Smooth muscle cell (in vitro differentiated cells): ENCODE measurements at regions not wholly inside any gene's neighbourhood (a gene's known extent, or its start where the extent isn't known, plus 50 kb on each side); places are given as distances from the start of the nearest gene placed in this dataset.

Experiments
- DNase-seq: peaks from one replicate; lab custom pipeline; 2025; ENCODE audit not compliant: unreplicated experiment; lab: John Stamatoyannopoulos, UW
- H2AFZ ChIP-seq: fragments of 200-600 bp; sonication (generic); 2 replicates; pipeline ENCODE4 v1.6.0; 2016; ENCODE audit warnings: antibody characterized with exemption, low read depth, mild to moderate bottlenecking
- H3F3A ChIP-seq: fragments of 200-600 bp; sonication (generic); 2 replicates; pipeline ENCODE4 v1.6.0; 2017; ENCODE audit warnings: antibody characterized with exemption, low read depth
- H3K27ac ChIP-seq: fragments of 200-600 bp; sonication (generic); 2 replicates; pipeline ENCODE4 v1.5.1; 2016; ENCODE audit warnings: low read depth, mild to moderate bottlenecking
- H3K27me3 ChIP-seq: fragments of 200-600 bp; sonication (generic); 2 replicates; pipeline ENCODE4 v1.6.1; 2016; ENCODE audit warnings: low read depth, mild to moderate bottlenecking
- H3K36me3 ChIP-seq: fragments of 200-600 bp; sonication (generic); 2 replicates; pipeline ENCODE4 v1.5.1; 2016; ENCODE audit warnings: low read depth
- H3K4me1 ChIP-seq: fragments of 200-600 bp; sonication (generic); 2 replicates; pipeline ENCODE4 v1.5.1; 2016; ENCODE audit warnings: low read depth
- H3K4me2 ChIP-seq: fragments of 200-600 bp; sonication (generic); 2 replicates; pipeline ENCODE4 v1.6.0; 2016; ENCODE audit warnings: mild to moderate bottlenecking
- H3K4me3 ChIP-seq: fragments of 200-600 bp; sonication (generic); 2 replicates; pipeline ENCODE4 v1.5.1; 2016; ENCODE audit warnings: mild to moderate bottlenecking
- H3K79me2 ChIP-seq: fragments of 200-600 bp; sonication (generic); 2 replicates; pipeline ENCODE4 v1.6.0; 2016; ENCODE audit warnings: low read depth, mild to moderate bottlenecking
- H3K9ac ChIP-seq: fragments of 200-600 bp; sonication (generic); 2 replicates; pipeline ENCODE4 v1.6.0; 2016; ENCODE audit warnings: low read depth
- H3K9me3 ChIP-seq: fragments of 200-600 bp; sonication (generic); replicated peaks from 2 replicates; pipeline ENCODE4 v1.5.1; 2016; ENCODE audit warnings: low read depth
- H4K20me1 ChIP-seq: fragments of 200-600 bp; sonication (generic); 2 replicates; pipeline ENCODE4 v1.6.0; 2016; ENCODE audit warnings: low read depth
- WGBS: methylation state at CpG from one replicate; pipeline ENCODE4 v1.1.7; 2016; ENCODE audit warnings: low lambda C conversion rate; 5-methylcytosine and 5-hydroxymethylcytosine counted together
- TF ChIP-seq, protein P1 (sequence below): fragments of 200-600 bp; sonication (generic); IDR thresholded peaks from 2 replicates; pipeline ENCODE4 v1.5.1; 2017; ENCODE audit warnings: borderline replicate concordance, mild to moderate bottlenecking, antibody characterized with exemption; ENCODE audit not compliant: insufficient read depth, poor library complexity, severe bottlenecking

DNA sequence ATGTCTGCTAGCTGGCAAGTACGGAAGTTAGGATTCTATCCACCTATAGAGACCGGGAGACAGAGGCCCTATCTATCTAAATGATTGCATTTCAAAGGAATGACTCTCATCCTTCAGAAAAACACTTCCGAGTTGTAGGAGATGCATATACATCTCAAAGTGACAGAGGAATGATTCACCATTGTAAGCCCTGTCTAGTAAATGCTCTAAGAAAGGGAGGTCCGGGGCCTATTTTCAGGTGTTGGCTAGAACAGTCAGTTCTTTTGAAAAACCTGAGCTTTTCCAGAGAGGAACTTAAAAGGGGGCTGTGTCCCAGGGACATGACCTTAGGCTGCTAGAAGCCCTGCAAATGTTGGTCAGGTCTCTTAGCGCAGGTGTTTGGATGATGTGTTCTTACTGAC, 262.9 kb upstream of the IL1RAPL1 start:
- Histone ChIP-seq H4K20me1 (no peaks in the 10 kb centered on the region), H3K9me3 (peaks cover 3% of the 10 kb centered on the region), H3K9ac (no peak overlapping the region), H3F3A (no peaks in the 10 kb centered on the region), H3K4me3 (no peak overlapping the region), H2AFZ (no peak overlapping the region), H3K27ac (no peak overlapping the region), H3K79me2 (no peaks in the 10 kb centered on the region), H3K27me3 (no peaks in the 10 kb centered on the region), H3K36me3 (no peaks in the 10 kb centered on the region), H3K4me2 (no peak overlapping the region), H3K4me1 (no peaks in the 10 kb centered on the region)
- 26% methylated on average over 5 of the region's 5 CpGs for WGBS
- no peak for DNase-seq
- TF ChIP-seq, protein P1, sequence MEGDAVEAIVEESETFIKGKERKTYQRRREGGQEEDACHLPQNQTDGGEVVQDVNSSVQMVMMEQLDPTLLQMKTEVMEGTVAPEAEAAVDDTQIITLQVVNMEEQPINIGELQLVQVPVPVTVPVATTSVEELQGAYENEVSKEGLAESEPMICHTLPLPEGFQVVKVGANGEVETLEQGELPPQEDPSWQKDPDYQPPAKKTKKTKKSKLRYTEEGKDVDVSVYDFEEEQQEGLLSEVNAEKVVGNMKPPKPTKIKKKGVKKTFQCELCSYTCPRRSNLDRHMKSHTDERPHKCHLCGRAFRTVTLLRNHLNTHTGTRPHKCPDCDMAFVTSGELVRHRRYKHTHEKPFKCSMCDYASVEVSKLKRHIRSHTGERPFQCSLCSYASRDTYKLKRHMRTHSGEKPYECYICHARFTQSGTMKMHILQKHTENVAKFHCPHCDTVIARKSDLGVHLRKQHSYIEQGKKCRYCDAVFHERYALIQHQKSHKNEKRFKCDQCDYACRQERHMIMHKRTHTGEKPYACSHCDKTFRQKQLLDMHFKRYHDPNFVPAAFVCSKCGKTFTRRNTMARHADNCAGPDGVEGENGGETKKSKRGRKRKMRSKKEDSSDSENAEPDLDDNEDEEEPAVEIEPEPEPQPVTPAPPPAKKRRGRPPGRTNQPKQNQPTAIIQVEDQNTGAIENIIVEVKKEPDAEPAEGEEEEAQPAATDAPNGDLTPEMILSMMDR, result no peak

DNA sequence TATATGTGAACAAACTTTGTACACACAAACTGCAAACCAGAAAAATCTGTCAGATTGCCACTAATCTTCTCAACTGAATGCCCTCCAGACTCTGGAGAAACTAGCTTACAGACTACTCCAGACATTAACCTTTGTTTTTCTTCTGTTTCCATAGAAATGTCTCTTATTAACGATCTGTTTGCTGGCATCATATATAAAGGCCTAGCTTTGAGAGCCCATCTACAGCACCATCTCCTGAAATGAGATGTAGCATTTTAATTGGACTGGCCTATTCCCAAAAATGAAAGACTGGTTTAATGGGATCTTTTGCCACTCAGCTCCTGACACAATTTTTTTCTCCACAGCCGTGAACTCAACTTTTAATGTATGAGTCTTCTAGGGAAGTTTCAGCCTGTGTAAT, 266.0 kb upstream of the IL1RAPL1 start:
- no peaks in the 10 kb centered on the region for H3K36me3 ChIP-seq
- H3F3A ChIP-seq, result no peaks in the 10 kb centered on the region
- H3K79me2 ChIP-seq, result no peaks in the 10 kb centered on the region
- H3K27ac ChIP-seq, result no peak overlapping the region
- no peaks in the 10 kb centered on the region for H3K4me1 ChIP-seq
- peaks cover 3% of the 10 kb centered on the region for H3K9me3 ChIP-seq
- no peak overlapping the region for H3K4me2 ChIP-seq
- 76% methylated on average over 2 of the region's 2 CpGs for WGBS
- no peak overlapping the region for H3K9ac ChIP-seq
- no peak overlapping the region for H3K4me3 ChIP-seq
- DNase-seq, result no peak
- TF ChIP-seq, protein P1, result no peak
- H3K27me3 ChIP-seq, result no peaks in the 10 kb centered on the region
- H4K20me1 ChIP-seq, result no peaks in the 10 kb centered on the region
- H2AFZ ChIP-seq, result no peak overlapping the region

DNA sequence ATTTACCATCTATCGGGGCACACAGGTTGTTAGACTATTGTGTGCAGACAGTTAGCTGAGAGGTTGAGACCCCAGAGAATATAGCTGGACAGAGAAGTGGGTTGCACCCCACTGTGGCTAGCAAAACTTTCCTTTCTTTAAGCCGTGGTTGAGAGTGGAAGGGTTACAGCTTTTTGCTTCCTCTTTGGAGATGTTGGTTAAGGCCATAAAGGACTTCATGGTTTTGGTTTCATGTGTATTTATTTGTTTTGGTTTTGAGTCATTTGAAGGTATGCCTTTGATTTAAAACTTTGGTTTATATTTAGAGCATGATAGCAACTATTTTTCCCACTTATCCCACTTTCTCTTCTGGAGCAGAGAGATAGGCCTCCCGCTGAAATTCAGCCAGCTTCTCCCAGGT, 274.3 kb upstream of the IL1RAPL1 start:
- Histone ChIP-seq H3K27ac (no peak overlapping the region), H3K4me3 (no peak overlapping the region), H3K79me2 (no peaks in the 10 kb centered on the region), H3F3A (no peaks in the 10 kb centered on the region), H3K9ac (no peak overlapping the region), H3K27me3 (no peaks in the 10 kb centered on the region), H2AFZ (no peak overlapping the region), H3K36me3 (no peaks in the 10 kb centered on the region), H3K9me3 (no peaks in the 10 kb centered on the region), H4K20me1 (no peaks in the 10 kb centered on the region), H3K4me2 (no peak overlapping the region), H3K4me1 (no peaks in the 10 kb centered on the region)
- DNase-seq, result no peak
- TF ChIP-seq, protein P1, result no peak
- WGBS, result 59% methylated on average over 3 of the region's 3 CpGs

DNA sequence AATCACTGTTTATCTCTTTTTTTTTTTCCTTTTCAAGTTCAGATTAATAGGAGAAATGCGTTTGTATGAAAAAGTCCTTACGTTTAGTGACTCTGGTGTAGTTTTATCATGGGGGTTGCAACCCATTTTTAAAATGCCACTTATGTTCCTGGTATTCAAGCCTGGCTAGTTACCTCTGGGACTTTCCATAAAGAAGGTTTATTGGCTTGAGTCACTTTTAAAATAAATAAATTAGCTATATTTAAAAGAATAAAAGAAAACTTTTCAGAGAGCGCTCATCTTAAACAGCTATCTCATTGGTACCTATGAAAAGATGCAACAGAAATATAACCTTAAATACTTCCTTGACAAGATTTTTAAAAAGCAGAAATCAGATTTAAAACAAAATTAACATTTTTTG, 275.0 kb upstream of the IL1RAPL1 start:
- Histone ChIP-seq H3K36me3 (no peaks in the 10 kb centered on the region), H3K79me2 (no peaks in the 10 kb centered on the region), H3K27ac (no peak overlapping the region), H3K4me1 (no peaks in the 10 kb centered on the region), H3K9ac (no peak overlapping the region), H3K9me3 (no peaks in the 10 kb centered on the region), H3F3A (no peaks in the 10 kb centered on the region), H2AFZ (no peak overlapping the region), H3K27me3 (no peaks in the 10 kb centered on the region), H3K4me2 (no peak overlapping the region), H4K20me1 (no peaks in the 10 kb centered on the region), H3K4me3 (no peak overlapping the region)
- 86% methylated on average over 3 of the region's 3 CpGs for WGBS
- TF ChIP-seq, protein P1, result no peak
- no peak for DNase-seq
